Endodermal cell (in vitro differentiated cells): ENCODE measurements at regions not wholly inside any gene's neighbourhood (a gene's known extent, or its start where the extent isn't known, plus 50 kb on each side); places are given as distances from the start of the nearest gene placed in this dataset.

ENCODE experiments used
- DNase-seq: peaks from one replicate; pipeline ENCODE4 v3.0.0-alpha.2; 2017
- H3K27ac ChIP-seq: 2 replicates; pipeline ENCODE4 v1.5.1; 2013; ENCODE audit warnings: mild to moderate bottlenecking, low read depth, low read length, moderate library complexity
- H3K27me3 ChIP-seq: 2 replicates; pipeline ENCODE4 v1.6.1; 2013; ENCODE audit warnings: mild to moderate bottlenecking, low read length, moderate library complexity; ENCODE audit not compliant: insufficient read depth, control insufficient read depth, poor library complexity, severe bottlenecking
- H3K36me3 ChIP-seq: 2 replicates; pipeline ENCODE4 v1.7.0; 2013; ENCODE audit warnings: mild to moderate bottlenecking, low read length, moderate library complexity; ENCODE audit not compliant: control insufficient read depth, insufficient read depth
- H3K4me1 ChIP-seq: one replicate; pipeline ENCODE4 v1.7.0; 2013; ENCODE audit warnings: low read length; ENCODE audit not compliant: control insufficient read depth, insufficient read depth
- H3K4me3 ChIP-seq: 2 replicates; pipeline ENCODE4 v1.5.1; 2013; ENCODE audit warnings: mild to moderate bottlenecking, low read length, moderate library complexity
- H3K9ac ChIP-seq: 2 replicates; pipeline ENCODE4 v1.6.1; 2013; ENCODE audit warnings: mild to moderate bottlenecking, low read length, moderate library complexity; ENCODE audit not compliant: poor library complexity, severe bottlenecking; ENCODE audit errors: extremely low read depth
- H3K9me3 ChIP-seq: 2 replicates; pipeline ENCODE4 v1.6.1; 2013; ENCODE audit warnings: mild to moderate bottlenecking, low read length, moderate library complexity; ENCODE audit not compliant: control insufficient read depth
- H3K27ac Mint-ChIP-seq: 2 replicates; pipeline ENCODE4 v1.8.0; 2020; ENCODE audit warnings: mixed read lengths
- H3K27me3 Mint-ChIP-seq: 2 replicates; pipeline ENCODE4 v1.8.0; 2021; ENCODE audit warnings: mild to moderate bottlenecking, mixed read lengths; ENCODE audit not compliant: insufficient read depth
- H3K36me3 Mint-ChIP-seq: 2 replicates; pipeline ENCODE4 v1.8.0; 2020; ENCODE audit warnings: low read depth, mixed read lengths
- H3K4me1 Mint-ChIP-seq: 2 replicates; pipeline ENCODE4 v1.8.0; 2020; ENCODE audit warnings: mixed read lengths
- H3K4me3 Mint-ChIP-seq: 2 replicates; pipeline ENCODE4 v1.8.0; 2020; ENCODE audit warnings: mild to moderate bottlenecking, moderate library complexity, mixed read lengths
- H3K9me3 Mint-ChIP-seq: 2 replicates; pipeline ENCODE4 v1.8.0; 2020; ENCODE audit warnings: mild to moderate bottlenecking, mixed read lengths
- CTCF ChIP-seq: fragments of 200-600 bp; sonication (generic); conservative IDR thresholded peaks from 2 replicates; pipeline ENCODE4 v1.5.0; 2021; ENCODE audit warnings: antibody characterized with exemption, mild to moderate bottlenecking
- WGBS, 2 experiments: methylation state at CpG; one replicate each; pipeline versions ENCODE4 v1.1.5 to v1.1.7; 2013; ENCODE audit warnings: missing lambda C conversion rate in 2 of 2, mixed read lengths in 1 of 2; ENCODE audit not compliant: insufficient coverage in 1 of 2, insufficient read length in 1 of 2; 5-methylcytosine and 5-hydroxymethylcytosine counted together

DNA sequence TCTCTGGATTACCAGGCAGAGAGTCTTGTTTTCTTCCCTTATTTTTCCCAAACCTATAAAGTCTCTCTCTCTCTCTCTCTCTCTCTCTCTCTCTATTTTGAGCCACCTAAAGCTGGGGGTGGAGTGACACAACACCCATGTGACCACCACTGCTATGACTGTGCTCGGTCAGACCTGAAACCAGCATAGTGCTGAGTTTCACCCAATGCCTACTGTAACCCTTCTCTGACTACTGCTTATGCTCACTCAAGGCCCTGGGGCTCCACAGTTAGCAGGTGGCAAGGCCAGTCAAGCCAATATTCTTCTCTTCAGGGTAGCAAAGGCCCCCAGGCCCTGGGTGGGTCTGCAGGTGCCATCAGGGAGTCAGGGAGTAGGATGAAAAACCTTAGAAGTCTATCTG lies 114.7 kb upstream of the ARMCX2 start:
- no peak for TF ChIP-seq CTCF
- 100% methylated on average over 1 of the region's 1 CpG; no CpG with 5 or more reads in 1 of the 2 experiments for WGBS, 2 experiments
- Mint-ChIP-seq H3K9me3 (peaks cover 23% of the 10 kb centered on the region), H3K36me3 (no peaks in the 10 kb centered on the region), H3K27ac (no peak overlapping the region), H3K27me3 (no peaks in the 10 kb centered on the region), H3K4me1 (no peaks in the 10 kb centered on the region), H3K4me3 (no peak overlapping the region)
- Histone ChIP-seq H3K27ac (no peak overlapping the region), H3K9ac (no peak overlapping the region), H3K27me3 (no peaks in the 10 kb centered on the region), H3K36me3 (no peaks in the 10 kb centered on the region), H3K4me3 (no peak overlapping the region), H3K4me1 (no peaks in the 10 kb centered on the region), H3K9me3 (no peaks in the 10 kb centered on the region)
- DNase-seq = no peak

- no peaks in the 10 kb centered on the region for H3K36me3 ChIP-seq
- no peaks in the 10 kb centered on the region for H3K9me3 ChIP-seq
- DNase-seq = no peak
- H3K4me1 Mint-ChIP-seq = peaks cover 1% of the 10 kb centered on the region
- no peaks in the 10 kb centered on the region for H3K4me1 ChIP-seq
- no peak for TF ChIP-seq CTCF
- peaks cover 17% of the 10 kb centered on the region for H3K9me3 Mint-ChIP-seq
- WGBS, 2 experiments = 89 to 92% methylated on average over 3 to 4 of the region's 4 CpGs
- no peaks in the 10 kb centered on the region for H3K36me3 Mint-ChIP-seq
- H3K27me3 Mint-ChIP-seq = no peaks in the 10 kb centered on the region
- H3K27me3 ChIP-seq = no peaks in the 10 kb centered on the region
- H3K4me3 ChIP-seq = no peak overlapping the region
- no peak overlapping the region for H3K27ac ChIP-seq
- no peak overlapping the region for H3K4me3 Mint-ChIP-seq
- no peak overlapping the region for H3K27ac Mint-ChIP-seq
- H3K9ac ChIP-seq = no peak overlapping the region
Observed at GRCh38 chrX:101764538-101764937, 104.9 kb upstream of the ARMCX2 start.

DNA sequence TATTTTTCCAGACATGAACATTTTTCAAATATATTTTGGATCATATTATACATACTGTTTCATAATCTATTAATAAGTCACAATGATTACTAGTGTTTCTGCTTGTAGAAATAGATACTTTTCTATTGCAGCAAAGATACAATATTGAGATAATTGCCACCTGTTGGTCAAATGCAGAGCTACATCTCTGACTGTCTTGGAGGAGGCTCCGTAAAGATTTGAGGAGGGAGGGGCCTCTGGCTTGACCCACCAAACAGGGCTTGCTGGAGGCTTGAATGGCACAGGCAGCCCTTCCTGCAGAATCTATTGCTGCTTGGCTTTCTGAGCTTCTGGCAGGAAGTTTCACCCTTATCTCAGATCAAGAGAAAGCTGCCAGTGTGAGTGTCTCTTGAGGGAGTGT lies 99.3 kb upstream of the ARMCX2 start:
- H3K27me3 Mint-ChIP-seq = no peaks in the 10 kb centered on the region
- no peaks in the 10 kb centered on the region for H3K27me3 ChIP-seq
- no peak overlapping the region for H3K4me3 Mint-ChIP-seq
- H3K36me3 ChIP-seq = no peaks in the 10 kb centered on the region
- peak; percentile 85 for DNase-seq
- H3K9me3 ChIP-seq = no peaks in the 10 kb centered on the region
- H3K4me1 Mint-ChIP-seq = peaks cover 4% of the 10 kb centered on the region
- H3K27ac Mint-ChIP-seq = no peak overlapping the region
- WGBS, 2 experiments = 8% methylated on average over 1 of the region's 1 CpG; no CpG with 5 or more reads in 1 of the 2 experiments
- no peak overlapping the region for H3K27ac ChIP-seq
- H3K4me3 ChIP-seq = no peak overlapping the region
- TF ChIP-seq CTCF = peak; percentile 73
- no peaks in the 10 kb centered on the region for H3K36me3 Mint-ChIP-seq
- no peak overlapping the region for H3K9ac ChIP-seq
- no peaks in the 10 kb centered on the region for H3K4me1 ChIP-seq
- peaks cover 24% of the 10 kb centered on the region for H3K9me3 Mint-ChIP-seq
